ENCODE measurements at regions not wholly inside any gene's neighbourhood (a gene's known extent, or its start where the extent isn't known, plus 50 kb on each side); places are given as distances from the start of the nearest gene placed in this dataset.

DNA sequence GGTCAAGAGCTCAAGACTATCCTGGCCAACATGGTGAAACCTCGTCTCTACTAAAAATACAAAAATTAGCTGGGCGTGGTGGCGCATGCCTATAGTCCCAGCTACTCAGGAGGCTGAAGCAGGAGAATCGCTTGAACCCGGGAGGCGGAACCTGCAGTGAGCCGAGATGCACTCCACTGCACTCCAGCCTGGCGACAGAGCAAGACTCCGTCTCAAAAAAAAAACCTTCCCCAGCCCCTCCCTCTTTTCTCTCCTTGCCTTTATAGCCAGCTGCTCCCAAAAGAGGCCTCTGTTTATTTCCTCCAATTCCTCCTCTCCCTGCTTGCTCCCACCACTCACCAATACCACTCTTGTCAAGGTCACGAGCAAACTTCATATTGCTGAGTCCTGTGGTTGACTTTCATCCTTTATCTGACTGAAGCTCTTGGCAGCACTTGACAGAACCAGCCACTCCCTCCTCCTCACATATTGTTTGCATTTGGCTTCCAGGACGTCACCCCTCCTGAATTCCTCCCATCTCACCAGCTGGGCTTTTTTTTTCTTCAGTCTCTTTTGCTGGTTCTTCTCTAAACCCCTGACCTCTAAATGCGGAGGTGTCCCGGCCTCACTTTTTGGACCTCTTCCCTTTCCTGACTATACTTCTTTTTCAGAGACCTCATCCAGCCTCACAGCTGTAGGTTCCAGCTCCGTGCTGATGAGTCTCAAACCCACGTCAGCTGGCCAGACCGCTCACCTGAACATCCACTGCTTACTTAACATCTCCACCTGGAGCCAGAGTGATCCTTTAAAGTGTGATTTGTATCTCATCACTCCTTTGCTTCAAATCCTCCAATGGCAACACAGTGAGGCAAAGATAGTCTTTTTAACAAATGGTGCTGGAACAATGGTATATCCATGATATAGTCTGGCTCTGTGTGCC, 84.6 kb upstream of the CAB39 start:
- H3K27ac Mint-ChIP-seq = no peak overlapping the region
- H3K4me3 Mint-ChIP-seq = no peak overlapping the region
- CTCF ChIA-PET = interaction anchor here (1.3 kb wide), 1 partner anchor 170 kb away, joined by 5 read pairs; no protein-coding TSS in a partner anchor

DNA sequence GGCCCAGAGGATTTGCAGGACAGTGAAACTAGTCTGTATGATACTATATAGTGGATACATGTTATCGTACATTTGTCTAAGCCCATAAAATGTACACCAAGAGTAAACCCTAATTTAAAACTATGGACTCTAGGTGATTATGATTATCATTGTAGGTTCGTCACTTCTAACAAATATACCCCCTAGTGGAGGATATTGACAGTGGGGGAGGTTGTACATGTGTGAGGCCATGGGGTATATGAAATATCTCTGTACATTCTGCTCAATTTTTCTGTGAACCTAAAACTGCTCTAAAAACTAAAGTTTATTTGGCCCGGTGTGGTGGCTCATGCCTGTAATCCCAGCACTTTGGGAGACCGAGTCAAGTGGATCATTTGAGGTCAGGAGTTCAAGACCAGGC, 81.2 kb upstream of the CAB39 start:
- H3K4me1 Mint-ChIP-seq = 0 out of 2 replicates have a peak, but pooled peaks cover 5% of the 10 kb centered on the region
- H3K27me3 Mint-ChIP-seq (ENCODE audit: low read depth) = no peaks in the 10 kb centered on the region
- H3K27ac Mint-ChIP-seq = no peak overlapping the region
- POLR2A ChIA-PET = no interaction called here
- no peaks in the 10 kb centered on the region for H3K36me3 Mint-ChIP-seq
- ATAC-seq = no peak
- no peak for DNase-seq (ENCODE audit: low spot score)
- no peaks in the 10 kb centered on the region for H3K9me3 Mint-ChIP-seq
- H3K4me3 Mint-ChIP-seq = no peak overlapping the region
- CTCF ChIA-PET = no interaction called here
- TF ChIP-seq CREM (CRISPR knock-in tag; IDR thresholded peaks at IDR 0.05) (no peak), ZNF423 (CRISPR knock-in tag; IDR thresholded peaks at IDR 0.05) (no peak), ATF1 (CRISPR knock-in tag; IDR thresholded peaks at IDR 0.05) (no peak), GABPB1 (CRISPR knock-in tag; IDR thresholded peaks at IDR 0.05) (no peak)
- TF ChIP-seq, protein P1, sequence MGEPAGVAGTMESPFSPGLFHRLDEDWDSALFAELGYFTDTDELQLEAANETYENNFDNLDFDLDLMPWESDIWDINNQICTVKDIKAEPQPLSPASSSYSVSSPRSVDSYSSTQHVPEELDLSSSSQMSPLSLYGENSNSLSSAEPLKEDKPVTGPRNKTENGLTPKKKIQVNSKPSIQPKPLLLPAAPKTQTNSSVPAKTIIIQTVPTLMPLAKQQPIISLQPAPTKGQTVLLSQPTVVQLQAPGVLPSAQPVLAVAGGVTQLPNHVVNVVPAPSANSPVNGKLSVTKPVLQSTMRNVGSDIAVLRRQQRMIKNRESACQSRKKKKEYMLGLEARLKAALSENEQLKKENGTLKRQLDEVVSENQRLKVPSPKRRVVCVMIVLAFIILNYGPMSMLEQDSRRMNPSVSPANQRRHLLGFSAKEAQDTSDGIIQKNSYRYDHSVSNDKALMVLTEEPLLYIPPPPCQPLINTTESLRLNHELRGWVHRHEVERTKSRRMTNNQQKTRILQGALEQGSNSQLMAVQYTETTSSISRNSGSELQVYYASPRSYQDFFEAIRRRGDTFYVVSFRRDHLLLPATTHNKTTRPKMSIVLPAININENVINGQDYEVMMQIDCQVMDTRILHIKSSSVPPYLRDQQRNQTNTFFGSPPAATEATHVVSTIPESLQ (CRISPR knock-in tag; IDR thresholded peaks at IDR 0.05) = no peak
- TF ChIP-seq, protein P2, sequence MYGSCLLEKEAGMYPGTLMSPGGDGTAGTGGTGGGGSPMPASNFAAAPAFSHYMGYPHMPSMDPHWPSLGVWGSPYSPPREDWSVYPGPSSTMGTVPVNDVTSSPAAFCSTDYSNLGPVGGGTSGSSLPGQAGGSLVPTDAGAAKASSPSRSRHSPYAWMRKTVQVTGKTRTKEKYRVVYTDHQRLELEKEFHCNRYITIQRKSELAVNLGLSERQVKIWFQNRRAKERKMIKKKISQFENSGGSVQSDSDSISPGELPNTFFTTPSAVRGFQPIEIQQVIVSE (CRISPR knock-in tag; IDR thresholded peaks at IDR 0.05; ENCODE audit: borderline replicate concordance) = no peak
- TF ChIP-seq, protein P3, sequence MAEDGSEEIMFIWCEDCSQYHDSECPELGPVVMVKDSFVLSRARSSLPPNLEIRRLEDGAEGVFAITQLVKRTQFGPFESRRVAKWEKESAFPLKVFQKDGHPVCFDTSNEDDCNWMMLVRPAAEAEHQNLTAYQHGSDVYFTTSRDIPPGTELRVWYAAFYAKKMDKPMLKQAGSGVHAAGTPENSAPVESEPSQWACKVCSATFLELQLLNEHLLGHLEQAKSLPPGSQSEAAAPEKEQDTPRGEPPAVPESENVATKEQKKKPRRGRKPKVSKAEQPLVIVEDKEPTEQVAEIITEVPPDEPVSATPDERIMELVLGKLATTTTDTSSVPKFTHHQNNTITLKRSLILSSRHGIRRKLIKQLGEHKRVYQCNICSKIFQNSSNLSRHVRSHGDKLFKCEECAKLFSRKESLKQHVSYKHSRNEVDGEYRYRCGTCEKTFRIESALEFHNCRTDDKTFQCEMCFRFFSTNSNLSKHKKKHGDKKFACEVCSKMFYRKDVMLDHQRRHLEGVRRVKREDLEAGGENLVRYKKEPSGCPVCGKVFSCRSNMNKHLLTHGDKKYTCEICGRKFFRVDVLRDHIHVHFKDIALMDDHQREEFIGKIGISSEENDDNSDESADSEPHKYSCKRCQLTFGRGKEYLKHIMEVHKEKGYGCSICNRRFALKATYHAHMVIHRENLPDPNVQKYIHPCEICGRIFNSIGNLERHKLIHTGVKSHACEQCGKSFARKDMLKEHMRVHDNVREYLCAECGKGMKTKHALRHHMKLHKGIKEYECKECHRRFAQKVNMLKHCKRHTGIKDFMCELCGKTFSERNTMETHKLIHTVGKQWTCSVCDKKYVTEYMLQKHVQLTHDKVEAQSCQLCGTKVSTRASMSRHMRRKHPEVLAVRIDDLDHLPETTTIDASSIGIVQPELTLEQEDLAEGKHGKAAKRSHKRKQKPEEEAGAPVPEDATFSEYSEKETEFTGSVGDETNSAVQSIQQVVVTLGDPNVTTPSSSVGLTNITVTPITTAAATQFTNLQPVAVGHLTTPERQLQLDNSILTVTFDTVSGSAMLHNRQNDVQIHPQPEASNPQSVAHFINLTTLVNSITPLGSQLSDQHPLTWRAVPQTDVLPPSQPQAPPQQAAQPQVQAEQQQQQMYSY (CRISPR knock-in tag; IDR thresholded peaks at IDR 0.05) = no peak

More for the DNA sequence above, 84.6 kb upstream of the CAB39 start:
- ATAC-seq (no peak), DNase-seq (ENCODE audit: low spot score) (no peak)
- TF ChIP-seq, protein P4, sequence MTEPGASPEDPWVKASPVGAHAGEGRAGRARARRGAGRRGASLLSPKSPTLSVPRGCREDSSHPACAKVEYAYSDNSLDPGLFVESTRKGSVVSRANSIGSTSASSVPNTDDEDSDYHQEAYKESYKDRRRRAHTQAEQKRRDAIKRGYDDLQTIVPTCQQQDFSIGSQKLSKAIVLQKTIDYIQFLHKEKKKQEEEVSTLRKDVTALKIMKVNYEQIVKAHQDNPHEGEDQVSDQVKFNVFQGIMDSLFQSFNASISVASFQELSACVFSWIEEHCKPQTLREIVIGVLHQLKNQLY (CRISPR knock-in tag; IDR thresholded peaks at IDR 0.05) = no peak
- TF ChIP-seq, protein P5, sequence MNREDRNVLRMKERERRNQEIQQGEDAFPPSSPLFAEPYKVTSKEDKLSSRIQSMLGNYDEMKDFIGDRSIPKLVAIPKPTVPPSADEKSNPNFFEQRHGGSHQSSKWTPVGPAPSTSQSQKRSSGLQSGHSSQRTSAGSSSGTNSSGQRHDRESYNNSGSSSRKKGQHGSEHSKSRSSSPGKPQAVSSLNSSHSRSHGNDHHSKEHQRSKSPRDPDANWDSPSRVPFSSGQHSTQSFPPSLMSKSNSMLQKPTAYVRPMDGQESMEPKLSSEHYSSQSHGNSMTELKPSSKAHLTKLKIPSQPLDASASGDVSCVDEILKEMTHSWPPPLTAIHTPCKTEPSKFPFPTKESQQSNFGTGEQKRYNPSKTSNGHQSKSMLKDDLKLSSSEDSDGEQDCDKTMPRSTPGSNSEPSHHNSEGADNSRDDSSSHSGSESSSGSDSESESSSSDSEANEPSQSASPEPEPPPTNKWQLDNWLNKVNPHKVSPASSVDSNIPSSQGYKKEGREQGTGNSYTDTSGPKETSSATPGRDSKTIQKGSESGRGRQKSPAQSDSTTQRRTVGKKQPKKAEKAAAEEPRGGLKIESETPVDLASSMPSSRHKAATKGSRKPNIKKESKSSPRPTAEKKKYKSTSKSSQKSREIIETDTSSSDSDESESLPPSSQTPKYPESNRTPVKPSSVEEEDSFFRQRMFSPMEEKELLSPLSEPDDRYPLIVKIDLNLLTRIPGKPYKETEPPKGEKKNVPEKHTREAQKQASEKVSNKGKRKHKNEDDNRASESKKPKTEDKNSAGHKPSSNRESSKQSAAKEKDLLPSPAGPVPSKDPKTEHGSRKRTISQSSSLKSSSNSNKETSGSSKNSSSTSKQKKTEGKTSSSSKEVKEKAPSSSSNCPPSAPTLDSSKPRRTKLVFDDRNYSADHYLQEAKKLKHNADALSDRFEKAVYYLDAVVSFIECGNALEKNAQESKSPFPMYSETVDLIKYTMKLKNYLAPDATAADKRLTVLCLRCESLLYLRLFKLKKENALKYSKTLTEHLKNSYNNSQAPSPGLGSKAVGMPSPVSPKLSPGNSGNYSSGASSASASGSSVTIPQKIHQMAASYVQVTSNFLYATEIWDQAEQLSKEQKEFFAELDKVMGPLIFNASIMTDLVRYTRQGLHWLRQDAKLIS (CRISPR knock-in tag; IDR thresholded peaks at IDR 0.05; ENCODE audit: borderline replicate concordance) = no peak
- no peak for TF ChIP-seq ZNF121 (CRISPR knock-in tag; IDR thresholded peaks at IDR 0.05)
- no peak for TF ChIP-seq RELA (CRISPR knock-in tag; IDR thresholded peaks at IDR 0.05; ENCODE audit: borderline replicate concordance)
- TF ChIP-seq RORB (CRISPR knock-in tag; IDR thresholded peaks at IDR 0.05) = no peak
- no peak for TF ChIP-seq EMX1 (CRISPR knock-in tag; IDR thresholded peaks at IDR 0.05)
- no peak for TF ChIP-seq ZNF423 (CRISPR knock-in tag; IDR thresholded peaks at IDR 0.05)
- TF ChIP-seq NR1H2 (CRISPR knock-in tag; IDR thresholded peaks at IDR 0.05) = no peak
- TF ChIP-seq, protein P6, sequence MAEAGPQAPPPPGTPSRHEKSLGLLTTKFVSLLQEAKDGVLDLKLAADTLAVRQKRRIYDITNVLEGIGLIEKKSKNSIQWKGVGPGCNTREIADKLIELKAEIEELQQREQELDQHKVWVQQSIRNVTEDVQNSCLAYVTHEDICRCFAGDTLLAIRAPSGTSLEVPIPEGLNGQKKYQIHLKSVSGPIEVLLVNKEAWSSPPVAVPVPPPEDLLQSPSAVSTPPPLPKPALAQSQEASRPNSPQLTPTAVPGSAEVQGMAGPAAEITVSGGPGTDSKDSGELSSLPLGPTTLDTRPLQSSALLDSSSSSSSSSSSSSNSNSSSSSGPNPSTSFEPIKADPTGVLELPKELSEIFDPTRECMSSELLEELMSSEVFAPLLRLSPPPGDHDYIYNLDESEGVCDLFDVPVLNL (CRISPR knock-in tag; IDR thresholded peaks at IDR 0.05; ENCODE audit: borderline replicate concordance, low read depth) = no peak
- TF ChIP-seq, protein P7, sequence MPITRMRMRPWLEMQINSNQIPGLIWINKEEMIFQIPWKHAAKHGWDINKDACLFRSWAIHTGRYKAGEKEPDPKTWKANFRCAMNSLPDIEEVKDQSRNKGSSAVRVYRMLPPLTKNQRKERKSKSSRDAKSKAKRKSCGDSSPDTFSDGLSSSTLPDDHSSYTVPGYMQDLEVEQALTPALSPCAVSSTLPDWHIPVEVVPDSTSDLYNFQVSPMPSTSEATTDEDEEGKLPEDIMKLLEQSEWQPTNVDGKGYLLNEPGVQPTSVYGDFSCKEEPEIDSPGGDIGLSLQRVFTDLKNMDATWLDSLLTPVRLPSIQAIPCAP (CRISPR knock-in tag; IDR thresholded peaks at IDR 0.05) = no peak
- TF ChIP-seq ZNF232 (CRISPR knock-in tag; IDR thresholded peaks at IDR 0.05) = no peak
- TF ChIP-seq ZNF219 (CRISPR knock-in tag; IDR thresholded peaks at IDR 0.05; ENCODE audit: borderline replicate concordance) = no peak
- TF ChIP-seq, protein P8, sequence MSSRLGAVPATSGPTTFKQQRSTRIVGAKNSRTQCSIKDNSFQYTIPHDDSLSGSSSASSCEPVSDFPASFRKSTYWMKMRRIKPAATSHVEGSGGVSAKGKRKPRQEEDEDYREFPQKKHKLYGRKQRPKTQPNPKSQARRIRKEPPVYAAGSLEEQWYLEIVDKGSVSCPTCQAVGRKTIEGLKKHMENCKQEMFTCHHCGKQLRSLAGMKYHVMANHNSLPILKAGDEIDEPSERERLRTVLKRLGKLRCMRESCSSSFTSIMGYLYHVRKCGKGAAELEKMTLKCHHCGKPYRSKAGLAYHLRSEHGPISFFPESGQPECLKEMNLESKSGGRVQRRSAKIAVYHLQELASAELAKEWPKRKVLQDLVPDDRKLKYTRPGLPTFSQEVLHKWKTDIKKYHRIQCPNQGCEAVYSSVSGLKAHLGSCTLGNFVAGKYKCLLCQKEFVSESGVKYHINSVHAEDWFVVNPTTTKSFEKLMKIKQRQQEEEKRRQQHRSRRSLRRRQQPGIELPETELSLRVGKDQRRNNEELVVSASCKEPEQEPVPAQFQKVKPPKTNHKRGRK (CRISPR knock-in tag; IDR thresholded peaks at IDR 0.05; ENCODE audit: borderline replicate concordance) = no peak
- POLR2A ChIA-PET = no interaction called here
- no peaks in the 10 kb centered on the region for H3K27me3 Mint-ChIP-seq (ENCODE audit: low read depth)
- 0 out of 2 replicates have a peak, but pooled peaks cover 5% of the 10 kb centered on the region for H3K4me1 Mint-ChIP-seq
- H3K36me3 Mint-ChIP-seq = no peaks in the 10 kb centered on the region
- H3K9me3 Mint-ChIP-seq = peaks cover 13% of the 10 kb centered on the region
